GM12875 (cell line): ENCODE measurements at regions not wholly inside any gene's neighbourhood (a gene's known extent, or its start where the extent isn't known, plus 50 kb on each side); places are given as distances from the start of the nearest gene placed in this dataset.

ENCODE experiments used
- H3K4me3 ChIP-seq: one replicate; pipeline ENCODE4 v1.5.1; 2011; ENCODE audit warnings: low read depth, low read length, control low read depth
- TF ChIP-seq, protein P1 (sequence below): IDR thresholded peaks from 2 replicates; pipeline ENCODE4 v1.5.1; 2011; ENCODE audit warnings: low read depth, mild to moderate bottlenecking, control low read depth, inconsistent platforms, low read length, moderate library complexity, borderline replicate concordance; ENCODE audit not compliant: insufficient read depth

DNA sequence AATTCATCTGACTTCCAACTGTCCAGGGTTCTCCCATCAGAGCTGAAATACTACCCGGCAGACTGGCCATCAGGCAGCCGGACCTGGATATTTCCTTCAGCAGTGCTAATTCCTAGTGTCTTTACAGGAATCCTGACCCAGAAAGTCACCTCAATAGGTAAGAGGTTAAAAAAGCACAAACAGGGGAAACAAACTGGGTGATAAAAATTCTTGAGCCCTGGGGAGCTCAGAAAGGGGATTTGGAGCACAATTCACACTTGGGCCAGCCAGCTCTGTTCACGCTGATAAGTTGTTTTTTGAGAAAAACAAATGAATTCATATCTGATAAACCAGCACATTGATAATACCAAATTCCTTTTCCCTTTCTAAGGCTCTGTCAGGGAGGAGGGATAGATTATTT is 104.0 kb downstream of the EDN1 start:
- TF ChIP-seq, protein P1, sequence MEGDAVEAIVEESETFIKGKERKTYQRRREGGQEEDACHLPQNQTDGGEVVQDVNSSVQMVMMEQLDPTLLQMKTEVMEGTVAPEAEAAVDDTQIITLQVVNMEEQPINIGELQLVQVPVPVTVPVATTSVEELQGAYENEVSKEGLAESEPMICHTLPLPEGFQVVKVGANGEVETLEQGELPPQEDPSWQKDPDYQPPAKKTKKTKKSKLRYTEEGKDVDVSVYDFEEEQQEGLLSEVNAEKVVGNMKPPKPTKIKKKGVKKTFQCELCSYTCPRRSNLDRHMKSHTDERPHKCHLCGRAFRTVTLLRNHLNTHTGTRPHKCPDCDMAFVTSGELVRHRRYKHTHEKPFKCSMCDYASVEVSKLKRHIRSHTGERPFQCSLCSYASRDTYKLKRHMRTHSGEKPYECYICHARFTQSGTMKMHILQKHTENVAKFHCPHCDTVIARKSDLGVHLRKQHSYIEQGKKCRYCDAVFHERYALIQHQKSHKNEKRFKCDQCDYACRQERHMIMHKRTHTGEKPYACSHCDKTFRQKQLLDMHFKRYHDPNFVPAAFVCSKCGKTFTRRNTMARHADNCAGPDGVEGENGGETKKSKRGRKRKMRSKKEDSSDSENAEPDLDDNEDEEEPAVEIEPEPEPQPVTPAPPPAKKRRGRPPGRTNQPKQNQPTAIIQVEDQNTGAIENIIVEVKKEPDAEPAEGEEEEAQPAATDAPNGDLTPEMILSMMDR: no peak
- H3K4me3 ChIP-seq: no peak overlapping the region

DNA sequence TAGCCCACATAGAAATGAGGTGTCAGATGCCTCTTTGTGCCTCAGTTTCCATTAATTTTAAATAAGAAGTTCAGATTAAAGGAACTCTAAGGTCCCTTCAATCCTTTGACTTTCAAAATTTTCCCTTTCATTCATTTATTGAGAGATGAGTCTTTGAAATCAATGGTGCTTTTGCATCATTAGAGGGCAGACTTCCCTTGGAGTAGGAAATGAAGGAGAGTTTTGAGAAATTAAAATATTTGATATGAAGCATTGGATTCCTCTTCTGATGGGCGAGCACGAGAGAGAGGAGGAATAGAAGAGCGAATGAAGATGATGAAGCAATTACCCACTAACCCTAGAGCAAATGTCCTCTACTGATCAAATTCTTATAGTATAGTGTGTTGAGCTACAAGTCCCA is 105.7 kb downstream of the EDN1 start:
- no peak overlapping the region for H3K4me3 ChIP-seq
- TF ChIP-seq, protein P1: no peak

DNA sequence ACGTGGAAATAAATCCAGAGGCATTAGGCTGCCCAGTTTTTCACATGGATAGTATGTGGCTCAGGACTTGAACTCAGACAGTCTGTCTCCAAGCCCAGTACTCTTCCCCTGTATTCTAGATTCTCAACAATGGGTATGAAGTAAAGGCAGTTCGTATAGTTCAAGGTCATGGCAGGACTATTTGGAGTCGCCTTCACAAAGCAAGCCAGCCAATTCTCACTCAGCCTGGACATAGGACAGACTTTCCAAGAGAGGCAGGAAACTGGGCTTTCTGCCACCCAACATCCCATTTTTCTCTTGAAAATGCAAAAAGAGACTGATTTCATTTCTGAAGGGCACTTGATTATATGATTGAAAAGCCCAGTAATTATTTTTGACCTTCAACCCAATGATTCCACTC is 111.0 kb downstream of the EDN1 start:
- TF ChIP-seq, protein P1: no peak
- no peak overlapping the region for H3K4me3 ChIP-seq

DNA sequence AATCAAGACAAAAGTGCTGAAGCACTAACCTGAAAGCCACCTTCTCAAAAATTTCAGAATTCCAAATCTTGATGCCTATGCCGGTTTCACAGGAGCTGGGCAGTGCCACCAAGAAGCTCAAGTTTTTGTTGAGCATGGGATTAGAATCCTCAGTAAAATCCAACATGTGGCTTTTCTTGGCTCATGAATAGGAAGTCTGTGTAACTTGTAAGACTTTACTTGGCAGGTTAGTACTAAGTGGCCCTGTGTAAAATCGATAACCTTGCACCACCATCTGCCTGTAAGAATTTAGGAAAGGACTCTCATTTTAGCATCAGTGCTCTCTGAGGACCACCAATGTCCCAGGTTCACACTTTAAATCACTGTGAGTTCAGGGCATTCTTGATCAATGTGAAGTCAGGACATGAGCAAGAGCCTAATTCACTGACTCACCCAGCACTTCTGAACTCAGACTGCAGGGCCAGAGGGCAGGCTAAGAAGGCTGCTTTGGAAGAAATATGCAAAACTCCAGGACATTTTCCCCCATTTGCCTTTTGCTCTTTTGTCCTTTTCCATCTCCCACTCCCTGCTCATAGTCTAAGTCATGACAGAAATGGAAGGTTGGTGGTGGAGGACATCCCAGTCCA is 113.2 kb downstream of the EDN1 start:
- TF ChIP-seq, protein P1: no peak
- no peak overlapping the region for H3K4me3 ChIP-seq

DNA sequence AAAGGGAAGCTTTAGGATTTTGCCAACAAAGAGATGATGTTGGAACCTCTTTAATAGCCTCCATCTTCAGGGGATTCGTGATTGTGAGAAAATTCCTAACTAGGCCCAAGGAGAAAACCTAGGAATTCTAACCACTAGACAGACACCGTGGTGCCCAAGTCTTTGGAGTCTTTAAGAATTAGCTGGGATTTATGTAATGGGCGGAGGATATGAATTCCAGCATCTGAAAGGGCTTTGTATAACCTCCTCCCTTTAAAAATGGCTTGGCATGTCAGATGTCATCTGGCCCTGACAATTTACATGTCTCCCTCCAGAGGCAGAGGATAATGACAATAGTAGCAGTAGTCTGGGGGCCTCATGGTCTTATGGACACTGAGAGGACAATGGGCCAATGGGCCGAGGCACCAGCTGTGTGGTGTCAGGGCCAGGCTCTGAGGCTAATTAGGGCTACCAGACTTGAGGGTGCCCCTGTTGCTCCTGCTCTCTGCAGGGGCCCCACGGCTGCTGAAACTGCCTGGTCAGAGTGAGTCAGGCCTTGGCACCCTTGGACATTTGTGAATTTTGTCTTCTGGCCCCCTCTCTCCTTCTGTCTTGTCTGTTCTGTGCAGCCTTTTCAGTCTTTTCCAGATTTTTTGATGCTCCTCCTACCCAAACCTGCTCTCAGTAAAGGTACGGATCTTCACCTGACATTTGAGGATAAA is 113.9 kb downstream of the EDN1 start:
- TF ChIP-seq, protein P1: no peak
- H3K4me3 ChIP-seq: no peak overlapping the region

DNA sequence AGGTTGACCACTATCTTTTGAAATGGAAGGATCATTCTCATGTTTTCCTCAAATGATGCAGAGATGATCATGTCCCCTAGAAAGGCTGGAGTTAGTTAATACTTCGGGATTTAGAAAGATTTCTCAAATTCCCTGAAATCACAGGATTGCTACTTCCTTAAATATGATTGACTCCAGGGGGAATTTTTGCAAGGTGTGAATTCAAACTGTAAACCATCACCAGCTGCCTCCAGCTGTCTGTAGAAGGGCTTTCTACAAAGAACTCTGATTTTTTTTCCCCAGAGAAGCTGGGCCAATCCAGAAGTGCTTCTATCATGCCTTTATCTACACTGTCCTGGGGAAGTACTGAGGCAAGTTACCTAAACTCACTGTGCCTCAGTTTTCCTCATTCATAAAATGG is 114.5 kb downstream of the EDN1 start:
- TF ChIP-seq, protein P1: no peak
- H3K4me3 ChIP-seq: no peak overlapping the region

DNA sequence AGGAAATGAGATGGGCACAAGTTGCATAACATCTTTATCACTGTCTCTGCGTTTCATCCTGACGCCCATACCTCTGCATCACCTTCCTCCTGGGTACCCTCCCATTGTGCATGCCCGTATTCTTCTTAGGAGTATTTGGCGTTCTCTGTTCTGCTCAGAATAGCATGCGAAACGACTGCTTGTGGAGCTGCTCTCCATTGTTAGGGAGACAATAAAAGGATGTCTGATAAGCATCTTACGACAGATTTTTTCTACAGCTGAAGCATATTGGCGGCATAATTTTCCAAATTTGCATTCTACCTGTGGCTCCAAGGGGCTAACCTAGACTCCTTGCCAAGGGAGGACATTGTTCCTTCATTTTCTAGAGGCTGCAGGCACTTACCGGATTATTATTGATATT is 118.6 kb downstream of the EDN1 start:
- H3K4me3 ChIP-seq: no peak overlapping the region
- TF ChIP-seq, protein P1: no peak
